ENCODE measurements at regions not wholly inside any gene's neighbourhood (a gene's known extent, or its start where the extent isn't known, plus 50 kb on each side); places are given as distances from the start of the nearest gene placed in this dataset.

GRCh38 chr19:31706691-31707620 is 357.7 kb upstream of the TSHZ3 start:
- H3K4me1 ChIP-seq (ENCODE audit: insufficient read depth): no peaks in the 10 kb centered on the region
- 75% methylated on average over 18 of the region's 18 CpGs for WGBS
- H3K27ac ChIP-seq (ENCODE audit: low read depth): no peak overlapping the region
- H3K36me3 ChIP-seq (ENCODE audit: insufficient read depth): no peaks in the 10 kb centered on the region
- DNase-seq (ENCODE audit: extremely low spot score): no peak
- H3K4me3 ChIP-seq (ENCODE audit: low read depth, low read length): no peak overlapping the region

GRCh38 chr19:31708520-31708919 is 359.3 kb upstream of the TSHZ3 start:
- DNase-seq (ENCODE audit: extremely low spot score): no peak
- H3K4me3 ChIP-seq (ENCODE audit: low read depth, low read length): no peak overlapping the region
- H3K36me3 ChIP-seq (ENCODE audit: insufficient read depth): no peaks in the 10 kb centered on the region
- 92% methylated on average over 3 of the region's 3 CpGs for WGBS
- H3K4me1 ChIP-seq (ENCODE audit: insufficient read depth): no peaks in the 10 kb centered on the region
- H3K27ac ChIP-seq (ENCODE audit: low read depth): no peak overlapping the region

DNA sequence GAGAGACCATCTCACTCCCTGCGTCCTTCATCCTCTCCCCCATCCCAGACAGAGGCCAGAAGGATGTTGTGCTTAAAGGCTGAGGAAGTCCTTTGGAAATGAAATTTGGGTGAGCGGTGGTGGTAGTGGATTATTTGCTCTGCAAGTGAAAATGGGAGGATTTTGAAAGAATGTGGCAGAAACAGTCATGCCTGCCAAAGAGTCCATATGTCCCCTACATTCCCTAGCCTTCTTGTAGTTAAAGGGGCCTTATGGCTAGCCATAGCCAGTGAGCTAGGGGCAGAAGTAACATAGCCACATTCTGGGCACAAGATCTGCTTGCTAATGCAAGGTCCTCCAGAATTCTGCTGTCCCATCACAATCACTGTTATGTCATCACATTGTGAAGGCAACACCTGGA is 360.2 kb upstream of the TSHZ3 start:
- DNase-seq (ENCODE audit: extremely low spot score): no peak
- Histone ChIP-seq H3K4me3 (ENCODE audit: low read depth, low read length) (no peak overlapping the region), H3K27ac (ENCODE audit: low read depth) (no peak overlapping the region), H3K36me3 (ENCODE audit: insufficient read depth) (no peaks in the 10 kb centered on the region), H3K4me1 (ENCODE audit: insufficient read depth) (no peaks in the 10 kb centered on the region)
- 91% methylated on average over 2 of the region's 2 CpGs for WGBS

GRCh38 chr19:31715249-31715945 is 366.2 kb upstream of the TSHZ3 start:
- no peak overlapping the region for H3K4me3 ChIP-seq (ENCODE audit: low read depth, low read length)
- no peak overlapping the region for H3K27ac ChIP-seq (ENCODE audit: low read depth)
- no peaks in the 10 kb centered on the region for H3K4me1 ChIP-seq (ENCODE audit: insufficient read depth)
- WGBS: 70% methylated on average over 17 of the region's 17 CpGs
- no peaks in the 10 kb centered on the region for H3K36me3 ChIP-seq (ENCODE audit: insufficient read depth)
- DNase-seq (ENCODE audit: extremely low spot score): no peak

GRCh38 chr19:31716826-31717225 is 367.6 kb upstream of the TSHZ3 start:
- no peak overlapping the region for H3K4me3 ChIP-seq (ENCODE audit: low read depth, low read length)
- no peak for DNase-seq (ENCODE audit: extremely low spot score)
- 83% methylated on average over 6 of the region's 6 CpGs for WGBS
- H3K27ac ChIP-seq (ENCODE audit: low read depth): no peak overlapping the region
- H3K4me1 ChIP-seq (ENCODE audit: insufficient read depth): no peaks in the 10 kb centered on the region
- no peaks in the 10 kb centered on the region for H3K36me3 ChIP-seq (ENCODE audit: insufficient read depth)

DNA sequence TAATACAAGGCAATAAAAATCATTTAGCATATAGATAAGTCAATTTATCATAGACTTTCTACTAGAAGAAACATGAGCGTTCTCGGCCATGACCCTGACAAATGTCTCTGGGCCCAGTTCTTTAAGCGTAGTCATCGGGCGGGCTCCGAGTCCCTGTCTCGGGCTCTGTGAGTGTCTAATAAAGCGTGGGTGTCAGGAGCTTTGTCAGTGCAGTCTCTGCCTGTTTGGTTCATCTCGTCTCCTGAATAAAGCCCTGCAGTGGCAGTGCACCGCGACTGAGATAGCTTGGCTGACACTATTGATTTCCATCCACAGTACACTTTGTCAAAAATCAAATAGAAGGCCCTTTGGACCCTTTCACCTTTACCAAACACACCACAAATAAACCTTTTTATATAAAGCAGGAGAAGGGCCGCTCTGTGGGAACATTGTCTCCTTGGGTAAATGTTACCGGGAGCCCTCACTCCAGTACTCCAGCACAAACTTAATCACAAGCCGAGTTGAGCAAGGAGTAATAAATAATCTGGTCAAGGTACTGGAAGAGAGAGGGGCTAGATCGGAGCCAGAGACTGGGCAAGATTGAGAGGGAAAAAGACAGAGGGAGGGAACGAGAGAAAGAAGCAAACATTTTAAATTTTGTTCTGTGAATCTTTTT is 368.2 kb upstream of the TSHZ3 start:
- 72% methylated on average over 16 of the region's 16 CpGs for WGBS

GRCh38 chr19:31718032-31718431 is 368.8 kb upstream of the TSHZ3 start:
- H3K4me1 ChIP-seq (ENCODE audit: insufficient read depth): no peaks in the 10 kb centered on the region

More for the DNA sequence above, 368.2 kb upstream of the TSHZ3 start:
- Histone ChIP-seq H3K4me3 (ENCODE audit: low read depth, low read length) (no peak overlapping the region), H3K36me3 (ENCODE audit: insufficient read depth) (no peaks in the 10 kb centered on the region), H3K4me1 (ENCODE audit: insufficient read depth) (no peaks in the 10 kb centered on the region), H3K27ac (ENCODE audit: low read depth) (no peak overlapping the region)
- no peak for DNase-seq (ENCODE audit: extremely low spot score)

DNA sequence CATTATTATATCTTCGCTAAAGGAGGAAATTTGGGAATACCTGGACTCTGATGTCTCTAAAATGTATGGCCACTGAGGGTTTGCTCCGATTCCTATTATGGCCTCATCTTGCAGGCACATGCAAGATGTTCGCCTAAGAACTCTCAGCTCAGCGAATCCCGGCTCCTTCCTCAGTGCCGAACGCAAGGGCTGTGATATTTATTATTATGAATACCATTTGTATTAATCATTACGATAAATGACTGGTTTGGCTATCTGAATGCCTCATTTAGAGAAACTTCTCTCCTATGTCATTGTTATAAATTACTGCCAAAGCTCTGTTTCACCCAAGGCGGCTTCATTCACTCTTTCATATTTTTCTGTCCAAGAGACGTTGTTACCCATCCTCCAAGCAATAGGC is 369.7 kb upstream of the TSHZ3 start:
- WGBS: 48% methylated on average over 10 of the region's 10 CpGs
- Histone ChIP-seq H3K4me3 (ENCODE audit: low read depth, low read length) (no peak overlapping the region), H3K36me3 (ENCODE audit: insufficient read depth) (no peaks in the 10 kb centered on the region), H3K27ac (ENCODE audit: low read depth) (no peak overlapping the region), H3K4me1 (ENCODE audit: insufficient read depth) (no peaks in the 10 kb centered on the region)
- DNase-seq (ENCODE audit: extremely low spot score): no peak

More at GRCh38 chr19:31718032-31718431, 368.8 kb upstream of the TSHZ3 start:
- DNase-seq (ENCODE audit: extremely low spot score): no peak
- Histone ChIP-seq H3K36me3 (ENCODE audit: insufficient read depth) (no peaks in the 10 kb centered on the region), H3K4me3 (ENCODE audit: low read depth, low read length) (no peak overlapping the region), H3K27ac (ENCODE audit: low read depth) (no peak overlapping the region)
- 25% methylated on average over 6 of the region's 6 CpGs for WGBS

GRCh38 chr19:31723101-31723500 is 373.9 kb upstream of the TSHZ3 start:
- Histone ChIP-seq H3K27ac (ENCODE audit: low read depth) (no peak overlapping the region), H3K36me3 (ENCODE audit: insufficient read depth) (no peaks in the 10 kb centered on the region), H3K4me3 (ENCODE audit: low read depth, low read length) (no peak overlapping the region), H3K4me1 (ENCODE audit: insufficient read depth) (no peaks in the 10 kb centered on the region)
- WGBS: 83% methylated on average over 1 of the region's 1 CpG
- DNase-seq (ENCODE audit: extremely low spot score): no peak

DNA sequence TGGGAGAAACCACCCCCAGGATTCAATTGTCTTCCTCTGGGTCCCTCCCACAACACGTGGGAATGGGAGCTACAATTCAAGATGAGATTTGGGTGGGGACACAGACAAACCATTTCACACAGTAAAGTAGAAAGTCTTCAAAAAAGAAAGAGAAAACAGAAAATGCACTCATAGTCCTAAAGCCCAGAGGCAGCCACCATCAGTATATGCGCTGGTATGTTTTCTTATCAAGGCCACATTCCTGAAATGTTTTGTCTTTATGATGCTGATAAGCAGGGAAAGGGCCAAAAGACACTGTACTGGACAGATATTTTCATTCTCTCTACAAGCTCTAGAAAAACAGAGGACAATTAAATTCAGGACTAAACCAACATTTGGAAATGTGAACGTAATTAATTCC is 375.8 kb upstream of the TSHZ3 start:
- no peak overlapping the region for H3K4me3 ChIP-seq (ENCODE audit: low read depth, low read length)
- WGBS: 35% methylated on average over 3 of the region's 3 CpGs
- H3K36me3 ChIP-seq (ENCODE audit: insufficient read depth): no peaks in the 10 kb centered on the region
- H3K27ac ChIP-seq (ENCODE audit: low read depth): no peak overlapping the region
- H3K4me1 ChIP-seq (ENCODE audit: insufficient read depth): no peaks in the 10 kb centered on the region
- no peak for DNase-seq (ENCODE audit: extremely low spot score)

DNA sequence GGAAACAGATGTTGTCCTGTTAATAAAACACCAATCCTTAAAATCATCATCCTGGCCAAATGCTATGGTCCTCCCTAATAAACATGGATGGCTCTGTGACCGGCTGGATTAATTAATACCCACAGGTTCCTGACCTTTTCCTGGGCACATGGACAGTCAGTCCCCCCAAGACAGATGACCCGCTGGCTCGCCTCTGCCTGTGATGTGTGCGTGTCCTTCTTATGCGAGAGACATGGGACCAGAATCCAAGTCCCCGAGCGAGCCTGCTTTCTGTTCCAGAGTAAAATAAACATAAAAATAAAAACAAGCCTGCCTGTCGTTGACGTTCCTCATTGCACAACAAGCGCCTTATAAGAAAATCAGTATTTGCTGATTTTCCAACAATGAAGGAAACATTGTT is 378.3 kb upstream of the TSHZ3 start:
- H3K4me3 ChIP-seq (ENCODE audit: low read depth, low read length): no peak overlapping the region
- DNase-seq (ENCODE audit: extremely low spot score): no peak
- no peaks in the 10 kb centered on the region for H3K36me3 ChIP-seq (ENCODE audit: insufficient read depth)
- no peaks in the 10 kb centered on the region for H3K4me1 ChIP-seq (ENCODE audit: insufficient read depth)
- 85% methylated on average over 10 of the region's 10 CpGs for WGBS
- H3K27ac ChIP-seq (ENCODE audit: low read depth): no peak overlapping the region

- WGBS: 78% methylated on average over 2 of the region's 2 CpGs
- DNase-seq (ENCODE audit: extremely low spot score): no peak
- H3K4me1 ChIP-seq (ENCODE audit: insufficient read depth): no peaks in the 10 kb centered on the region
Observed at GRCh38 chr19:31730270-31730669, 381.0 kb upstream of the TSHZ3 start.

GRCh38 chr19:31733591-31733990 is 384.4 kb upstream of the TSHZ3 start:
- 89% methylated on average over 8 of the region's 8 CpGs for WGBS
- no peaks in the 10 kb centered on the region for H3K36me3 ChIP-seq (ENCODE audit: insufficient read depth)
- no peaks in the 10 kb centered on the region for H3K4me1 ChIP-seq (ENCODE audit: insufficient read depth)
- H3K27ac ChIP-seq (ENCODE audit: low read depth): no peak overlapping the region
- DNase-seq (ENCODE audit: extremely low spot score): no peak
- no peak overlapping the region for H3K4me3 ChIP-seq (ENCODE audit: low read depth, low read length)

More at GRCh38 chr19:31730270-31730669, 381.0 kb upstream of the TSHZ3 start:
- Histone ChIP-seq H3K36me3 (ENCODE audit: insufficient read depth) (no peaks in the 10 kb centered on the region), H3K27ac (ENCODE audit: low read depth) (no peak overlapping the region), H3K4me3 (ENCODE audit: low read depth, low read length) (no peak overlapping the region)

All from urinary bladder (tissue), 3 donors.